G401 (cell line): ENCODE measurements at regions not wholly inside any gene's neighbourhood (a gene's known extent, or its start where the extent isn't known, plus 50 kb on each side); places are given as distances from the start of the nearest gene placed in this dataset.

ENCODE experiments used
- DNase-seq: peaks from one replicate; pipeline ENCODE4 v3.0.0-alpha.2; 2015; ENCODE audit warnings: low spot score
- in situ Hi-C: cut with HindIII; loops from 2 replicates; pipeline ENCODE4 v1.10.0; 2016; ENCODE audit warnings: low sequenced_read_pairs, mixed read lengths

GRCh38 chr13:47080621-47081020, 183.8 kb upstream of the HTR2A start:
- no peak for DNase-seq
- in situ Hi-C loops, result no loop called here

- in situ Hi-C loops, result no loop called here
- DNase-seq, result no peak
Observed at GRCh38 chr13:47076500-47076899, 179.6 kb upstream of the HTR2A start.

GRCh38 chr13:47069133-47069532, 172.3 kb upstream of the HTR2A start:
- in situ Hi-C loops, result no loop called here
- no peak for DNase-seq

- no peak for DNase-seq
- in situ Hi-C loops, result no loop called here
Observed at GRCh38 chr13:47067306-47067705, 170.5 kb upstream of the HTR2A start.

- DNase-seq, result no peak
- in situ Hi-C loops, result no loop called here
Observed at GRCh38 chr13:47066226-47066625, 169.4 kb upstream of the HTR2A start.

GRCh38 chr13:47064381-47064780, 167.5 kb upstream of the HTR2A start:
- no peak for DNase-seq
- in situ Hi-C loops, result no loop called here

- in situ Hi-C loops, result no loop called here
- no peak for DNase-seq
Observed at GRCh38 chr13:47049276-47049989, 152.6 kb upstream of the HTR2A start.

- DNase-seq, result no peak
- in situ Hi-C loops, result no loop called here
Observed at GRCh38 chr13:47046706-47047105, 149.9 kb upstream of the HTR2A start.

GRCh38 chr13:47044842-47045241, 148.0 kb upstream of the HTR2A start:
- in situ Hi-C loops, result no loop called here
- no peak for DNase-seq

- in situ Hi-C loops, result no loop called here
- DNase-seq, result no peak
Observed at GRCh38 chr13:47039106-47039505, 142.3 kb upstream of the HTR2A start.

- no peak for DNase-seq
- in situ Hi-C loops, result no loop called here
Observed at GRCh38 chr13:47038188-47038587, 141.3 kb upstream of the HTR2A start.

GRCh38 chr13:47036294-47037008, 139.6 kb upstream of the HTR2A start:
- in situ Hi-C loops, result no loop called here
- no peak for DNase-seq

- DNase-seq, result peak; percentile 8
- in situ Hi-C loops, result no loop called here
Observed at GRCh38 chr13:47033216-47033615, 136.4 kb upstream of the HTR2A start.

GRCh38 chr13:47027780-47028437, 131.1 kb upstream of the HTR2A start:
- in situ Hi-C loops, result no loop called here
- no peak for DNase-seq

GRCh38 chr13:47025791-47026447, 129.1 kb upstream of the HTR2A start:
- DNase-seq, result no peak
- in situ Hi-C loops, result no loop called here

- in situ Hi-C loops, result no loop called here
- no peak for DNase-seq
Observed at GRCh38 chr13:47019977-47020376, 123.1 kb upstream of the HTR2A start.

GRCh38 chr13:47017476-47017875, 120.6 kb upstream of the HTR2A start:
- DNase-seq, result no peak
- in situ Hi-C loops, result no loop called here

GRCh38 chr13:47008318-47008717, 111.5 kb upstream of the HTR2A start:
- no peak for DNase-seq

GRCh38 chr13:47005756-47006414, 109.0 kb upstream of the HTR2A start:
- in situ Hi-C loops, result no loop called here
- DNase-seq, result no peak

More at GRCh38 chr13:47008318-47008717, 111.5 kb upstream of the HTR2A start:
- in situ Hi-C loops, result no loop called here
